GM19099 (cell line): ENCODE measurements at regions not wholly inside any gene's neighbourhood (a gene's known extent, or its start where the extent isn't known, plus 50 kb on each side); places are given as distances from the start of the nearest gene placed in this dataset.

Experiments
- POLR2A ChIP-seq: IDR thresholded peaks from 3 replicates; pipeline ENCODE4 v1.6.1; 2011; ENCODE audit warnings: low read depth; ENCODE audit not compliant: insufficient read length; ENCODE audit errors: extremely low read depth

DNA sequence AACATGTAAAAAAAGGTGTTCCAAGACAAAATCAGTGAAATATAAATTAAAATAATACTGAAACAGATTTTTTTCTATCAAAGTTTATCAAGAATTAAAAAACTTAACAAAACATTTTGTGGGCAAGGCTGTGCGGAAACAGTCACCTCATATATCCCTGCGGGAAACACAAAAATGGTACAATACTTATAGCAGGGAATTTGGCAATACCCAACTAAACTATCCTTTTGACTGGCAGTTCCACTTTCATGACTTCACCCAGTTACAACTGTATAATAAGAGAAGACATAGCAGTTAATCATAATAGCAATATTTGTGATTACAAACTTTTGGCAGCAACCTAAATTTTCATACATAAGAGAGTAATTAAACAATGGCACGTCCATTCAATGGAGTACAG is 121.5 kb upstream of the EGLN3 start:
- TF ChIP-seq POLR2A, result no peak

DNA sequence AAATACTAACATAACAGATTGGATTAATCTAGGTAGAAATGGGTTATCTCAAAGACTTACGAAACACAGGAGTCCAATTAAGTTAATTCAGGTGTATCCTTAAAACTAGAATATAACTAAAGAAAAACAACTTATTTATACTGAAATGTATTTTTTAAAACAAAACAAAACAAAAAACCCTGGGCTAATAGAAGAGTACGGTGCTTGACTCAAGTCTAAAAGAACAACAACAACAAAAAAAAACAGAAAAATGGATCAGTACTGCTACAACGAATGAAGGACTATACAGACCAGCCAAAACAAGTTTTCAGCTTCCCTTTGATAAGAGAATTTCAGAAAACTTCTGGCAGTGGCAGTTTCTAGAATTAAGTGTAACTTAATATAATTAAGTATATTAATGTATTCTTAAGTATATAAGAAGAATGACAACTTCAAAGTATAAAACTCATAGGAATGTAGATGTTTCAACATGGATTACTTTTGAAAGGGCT is 120.1 kb upstream of the EGLN3 start:
- TF ChIP-seq POLR2A, result no peak

GRCh38 chr14:34069854-34070582 is 119.1 kb upstream of the EGLN3 start:
- TF ChIP-seq POLR2A, result no peak

DNA sequence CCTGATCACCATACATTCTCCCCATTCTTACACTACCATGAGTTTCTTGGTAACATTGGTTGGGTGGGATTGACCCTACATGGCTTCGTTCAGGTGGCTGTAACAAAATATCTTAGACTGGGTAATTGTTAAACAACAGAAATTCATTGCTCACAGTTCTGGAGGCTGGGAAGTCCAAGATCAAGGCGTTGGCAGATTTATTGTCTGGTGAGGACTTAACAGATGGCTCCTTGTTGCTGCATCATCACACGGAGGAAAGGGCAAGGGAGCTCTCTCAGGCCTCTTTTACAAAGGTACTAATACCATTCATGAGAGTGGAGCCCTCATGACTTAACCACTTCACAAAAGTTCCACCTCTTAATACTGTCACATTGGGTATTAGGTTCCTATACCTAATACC is 116.7 kb upstream of the EGLN3 start:
- no peak for TF ChIP-seq POLR2A

- TF ChIP-seq POLR2A, result no peak
These were observed 115.0 kb upstream of the EGLN3 start for GRCh38 chr14:34065690-34066391.

- TF ChIP-seq POLR2A, result no peak
These were observed 114.4 kb upstream of the EGLN3 start for GRCh38 chr14:34065236-34065635.

DNA sequence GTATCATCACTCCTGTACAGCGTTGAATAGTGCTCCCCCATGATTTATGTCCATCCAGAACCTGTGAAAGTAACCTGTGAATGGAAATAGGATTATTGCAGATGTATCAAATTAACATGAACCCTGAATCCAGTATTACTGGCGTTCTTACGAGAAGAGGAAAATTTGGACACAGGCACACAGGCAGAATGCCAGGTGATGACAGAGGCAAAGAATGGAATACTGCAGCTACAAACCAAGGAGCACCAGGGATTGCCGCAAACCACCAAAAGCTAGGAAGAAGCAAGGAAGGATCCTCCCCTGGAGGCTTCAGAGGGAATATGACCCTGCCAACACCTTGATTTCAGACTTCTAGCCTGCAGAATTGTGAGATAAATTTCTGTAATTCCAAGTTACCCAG is 113.5 kb upstream of the EGLN3 start:
- TF ChIP-seq POLR2A, result no peak

DNA sequence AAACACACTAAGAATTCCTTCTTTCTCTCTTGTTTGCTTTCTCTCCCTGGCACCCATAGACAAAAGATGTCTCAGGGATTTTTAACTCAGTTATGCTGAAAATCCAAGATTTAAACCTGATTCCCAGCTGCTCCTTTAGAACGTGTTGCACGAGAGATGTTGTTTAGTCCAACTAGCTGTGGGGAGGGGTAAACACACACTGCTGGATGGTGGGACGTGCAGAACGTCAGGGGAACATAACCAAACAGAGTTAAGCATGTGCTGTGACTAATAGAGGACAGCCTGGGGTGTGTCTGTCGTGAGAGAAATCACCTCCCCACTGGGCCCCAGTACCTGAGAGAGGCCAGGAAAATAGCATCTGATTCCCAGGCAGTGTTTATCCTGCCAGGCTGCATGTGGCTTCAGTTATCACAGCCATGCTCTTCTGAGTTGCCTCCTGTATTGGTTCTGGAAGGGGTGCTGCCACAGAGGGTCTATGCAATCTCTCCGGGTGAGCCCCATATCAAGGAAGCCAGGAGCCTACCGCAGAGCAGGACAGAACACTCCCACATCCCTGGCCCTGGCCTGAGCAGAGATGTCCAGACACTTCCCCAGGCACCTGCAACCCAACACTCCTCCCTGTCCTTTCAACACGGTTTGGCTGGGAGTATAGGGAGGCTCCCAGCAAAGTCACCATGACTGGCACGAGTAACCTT is 112.7 kb upstream of the EGLN3 start:
- TF ChIP-seq POLR2A, result no peak

DNA sequence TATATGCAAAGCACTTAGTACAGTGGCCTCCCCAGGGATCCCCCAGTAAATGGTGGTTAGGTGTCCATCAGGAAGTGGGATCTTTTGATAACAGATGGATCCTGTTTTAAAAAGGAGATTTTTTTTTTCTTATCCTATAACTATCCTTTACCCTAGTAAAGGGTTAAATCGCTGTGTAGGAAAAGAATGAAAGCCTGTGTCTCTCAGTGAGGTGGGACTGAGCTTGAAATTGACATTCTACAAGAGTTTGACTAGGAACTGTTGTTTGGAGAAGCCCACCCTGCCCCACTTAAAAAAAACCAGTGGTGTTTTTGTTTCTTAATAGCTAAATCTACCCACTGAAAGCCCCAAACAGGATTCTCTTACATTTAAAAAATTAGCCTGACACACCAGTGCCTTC is 112.2 kb upstream of the EGLN3 start:
- TF ChIP-seq POLR2A, result no peak

DNA sequence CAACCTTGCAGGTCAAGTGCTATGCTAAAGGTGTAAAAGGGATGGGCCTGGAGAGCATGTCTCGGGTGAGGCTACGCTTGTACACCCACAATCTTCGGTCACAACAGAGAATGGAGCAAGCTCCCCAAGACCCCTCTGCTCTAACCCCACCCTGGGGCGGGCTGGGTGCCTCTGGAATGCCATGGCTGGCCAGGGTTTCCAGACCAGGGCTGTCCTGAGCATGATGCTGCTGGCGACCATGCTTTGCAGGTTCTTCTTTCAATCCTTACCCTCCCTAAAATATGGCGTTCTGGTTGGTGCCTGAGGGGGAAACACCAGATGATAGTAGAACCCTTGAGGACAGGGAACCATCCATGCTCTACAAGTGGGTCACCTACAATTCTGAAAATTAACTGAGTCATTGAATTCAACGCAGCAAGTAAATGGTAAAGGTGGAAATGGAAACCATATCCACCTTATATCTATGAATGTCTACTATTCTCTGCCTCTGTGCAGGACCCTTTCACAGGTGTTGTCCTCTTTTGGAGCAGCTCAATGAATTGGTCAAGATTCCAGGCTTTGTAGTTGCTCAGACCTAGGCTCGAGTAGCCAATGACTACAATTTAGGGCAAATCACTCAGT is 111.6 kb upstream of the EGLN3 start:
- no peak for TF ChIP-seq POLR2A

DNA sequence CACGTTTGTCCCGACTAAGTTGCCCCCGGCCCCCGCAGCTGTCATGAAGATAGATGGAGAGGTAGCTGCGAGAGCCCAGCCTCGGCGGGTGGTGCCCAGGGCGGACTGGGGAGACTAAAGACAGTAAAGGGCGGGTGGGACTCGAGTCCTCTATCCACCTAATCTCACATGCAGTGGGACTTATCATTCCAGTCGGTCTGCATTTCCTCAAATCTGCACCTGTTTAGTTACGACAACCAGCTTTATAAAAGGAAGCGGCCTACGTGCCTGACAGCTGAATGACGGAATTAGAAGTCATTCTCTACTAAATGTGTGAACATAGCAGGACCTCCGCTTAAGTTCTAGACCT is 109.8 kb upstream of the EGLN3 start:
- TF ChIP-seq POLR2A, result no peak

DNA sequence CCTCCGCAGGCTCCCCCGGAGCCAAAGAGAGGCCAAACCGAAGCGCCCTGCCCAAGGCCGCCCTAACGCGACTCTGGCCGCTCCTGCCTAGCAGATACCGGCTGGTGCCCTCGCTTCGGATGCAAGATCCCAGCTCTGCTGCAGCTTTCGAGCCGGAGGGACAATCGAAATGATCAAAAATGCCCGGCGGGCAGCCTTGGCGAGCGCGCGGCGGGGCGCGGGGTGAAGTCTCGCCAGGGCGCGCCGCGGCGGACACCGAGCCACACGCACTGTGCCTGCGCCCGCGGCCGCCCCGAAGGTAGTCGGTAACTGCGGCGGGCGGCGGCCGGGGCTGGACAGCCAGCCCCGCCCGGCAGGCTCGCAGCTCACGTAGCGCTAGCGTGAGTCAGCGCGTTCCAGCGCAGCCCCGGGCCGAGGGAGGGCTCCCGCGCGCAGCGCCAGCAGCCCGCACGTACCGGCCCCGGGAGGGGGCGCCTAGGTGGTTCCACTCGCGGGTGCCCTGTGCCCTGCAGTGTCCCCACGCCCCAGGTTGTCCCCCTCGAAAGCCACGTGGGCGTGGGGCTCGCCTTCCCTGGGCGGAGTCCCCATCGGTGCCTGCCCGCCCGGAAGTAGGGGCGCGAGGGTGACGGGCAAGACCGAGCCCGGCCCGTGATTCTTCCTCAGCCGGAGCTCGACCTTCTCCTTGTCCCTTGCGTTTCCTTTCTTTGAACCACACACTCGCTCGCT is 109.2 kb upstream of the EGLN3 start:
- peak; percentile 84 for TF ChIP-seq POLR2A

DNA sequence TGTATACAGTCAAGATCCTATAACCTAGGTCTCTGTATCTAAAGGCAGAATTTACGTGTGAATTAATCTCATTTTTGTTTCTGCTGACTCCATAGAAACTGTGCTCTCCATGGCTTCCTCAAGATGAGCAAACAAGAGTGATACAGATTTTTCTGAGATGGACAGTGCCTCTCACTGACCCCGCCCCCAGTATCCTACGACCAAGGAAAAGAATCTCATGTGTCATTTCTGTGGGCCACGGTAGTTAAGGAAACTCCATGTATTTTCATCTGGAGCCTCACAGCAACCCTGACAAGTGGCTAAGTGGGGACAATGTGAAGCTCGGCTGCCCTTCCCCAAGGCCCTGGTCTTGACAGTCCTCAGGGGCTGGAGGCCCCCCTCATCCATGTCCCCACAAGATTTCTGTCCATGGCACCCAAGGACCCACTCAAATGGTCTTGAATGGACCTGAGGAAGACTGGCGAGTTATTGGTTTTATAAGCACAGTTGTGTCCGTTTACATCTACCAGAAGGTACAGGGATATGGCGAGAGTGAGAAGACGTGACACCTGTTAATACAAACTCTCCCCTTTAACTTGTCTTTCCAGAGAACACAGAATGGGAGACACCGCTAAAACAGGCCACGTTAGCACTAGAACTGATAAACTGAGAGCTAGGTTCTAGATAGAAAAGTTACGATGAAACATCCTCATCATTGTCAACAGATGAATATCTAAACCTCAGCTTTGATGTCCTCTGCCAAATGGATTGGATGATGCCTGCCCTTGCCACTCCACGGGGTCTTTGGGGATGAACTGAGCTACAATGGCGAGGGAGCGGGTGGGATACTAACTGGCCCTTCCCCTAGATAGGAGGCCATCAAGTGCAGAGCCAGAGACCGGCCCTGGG is 108.4 kb upstream of the EGLN3 start:
- no peak for TF ChIP-seq POLR2A

GRCh38 chr14:34058510-34058909 is 107.6 kb upstream of the EGLN3 start:
- TF ChIP-seq POLR2A, result no peak
